Transverse colon (tissue), 4 donors: ENCODE measurements at regions not wholly inside any gene's neighbourhood (a gene's known extent, or its start where the extent isn't known, plus 50 kb on each side); places are given as distances from the start of the nearest gene placed in this dataset.
A peak's percentile ranks its signal among the peaks of the same experiment; 100 is the strongest.

Source experiments
- DNase-seq: peaks from one replicate; pipeline ENCODE4 v3.0.0-alpha.2; 2019
- H3K27ac ChIP-seq, 4 donors: fragments of 200-600 bp; sonication (generic); 2 replicates each; pipeline ENCODE4 v1.5.1; 2016 to 2018; ENCODE audit warnings: inconsistent platforms in 4 of 4
- H3K27me3 ChIP-seq: fragments of 200-600 bp; sonication (generic); 2 replicates; pipeline ENCODE4 v1.5.1; 2017; ENCODE audit warnings: inconsistent platforms
- H3K36me3 ChIP-seq, 4 donors: fragments of 200-600 bp; sonication (generic); 2 replicates each; pipeline ENCODE4 v1.5.1; 2017 to 2019; ENCODE audit warnings: inconsistent platforms in 4 of 4
- H3K4me1 ChIP-seq, 4 donors: fragments of 200-600 bp; sonication (generic); 2 replicates each; pipeline ENCODE4 v1.5.1; 2017 to 2020; ENCODE audit warnings: inconsistent platforms in 4 of 4
- H3K4me3 ChIP-seq, 4 donors: fragments of 200-600 bp; sonication (generic); 1 replicate in 1 of 4; 2 replicates in 3 of 4; pipeline versions ENCODE4 v1.5.1 to v1.6.1; 2017 to 2019; ENCODE audit warnings: inconsistent platforms in 4 of 4
- H3K9me3 ChIP-seq, 2 donors: fragments of 200-600 bp; sonication (generic); 2 replicates each; pipeline ENCODE4 v1.5.1; 2017 to 2019; ENCODE audit warnings: inconsistent platforms in 2 of 2
- CTCF ChIP-seq, 5 experiments: fragments of 200-600 bp in 3 of 5; fragments of 450-650 bp in 2 of 5; sonication (generic) in 3 of 5; IDR thresholded peaks; 1 replicate in 2 of 5; 2 replicates in 3 of 5; pipeline ENCODE4 v1.5.1; 2016 to 2017; ENCODE audit warnings: antibody characterized with exemption in 5 of 5, inconsistent platforms in 3 of 5, mild to moderate bottlenecking in 2 of 5, moderate library complexity in 1 of 5
- EP300 ChIP-seq: sonication (generic); formaldehyde crosslinking; IDR thresholded peaks from one replicate; pipeline ENCODE4 v1.6.1; 2017; ENCODE audit warnings: antibody characterized with exemption, low read depth
- POLR2A ChIP-seq: fragments of 450-650 bp; IDR thresholded peaks from one replicate; pipeline ENCODE4 v1.6.1; 2016; ENCODE audit warnings: antibody characterized with exemption, mild to moderate bottlenecking, moderate library complexity
- POLR2AphosphoS5 ChIP-seq, 3 donors: sonication (generic); formaldehyde crosslinking; IDR thresholded peaks; one replicate each; pipeline ENCODE4 v1.6.1; 2016; ENCODE audit warnings: antibody characterized with exemption in 3 of 3
- WGBS, 2 donors: methylation state at CpG; one replicate each; pipeline ENCODE4 v1.1.5; 2018; ENCODE audit warnings: low coverage in 1 of 2; 5-methylcytosine and 5-hydroxymethylcytosine counted together
- in situ Hi-C, 4 donors: fragments of 200-750 bp; cut with MboI; loops; one replicate each; pipeline versions ENCODE4 v1.15.0 to v1.15.1; 2017; ENCODE audit warnings: low sequenced_read_pairs in 3 of 4, low pct_ligation_motif_present in 1 of 4, low pct_unique_long_range_greater_than_20kb in 1 of 4
- intact Hi-C: fragments of 100-400 bp; cut with DNase I; formaldehyde crosslinking; loops from one replicate; pipeline ENCODE4 v1.15.1; 2023; ENCODE audit warnings: low total_unique reads

- Histone ChIP-seq H3K27ac (peak overlapping the region in 2 of 4 donors; percentile 2 to 40), H3K36me3 (no peaks in the 10 kb centered on the region), H3K4me1 (peaks cover 0 to 4% (median 0%) of the 10 kb centered on the region in 4 donors), H3K9me3 (no peaks in the 10 kb centered on the region), H3K4me3 (no peak overlapping the region), H3K27me3 (no peaks in the 10 kb centered on the region)
- no peak for DNase-seq
- no peak for TF ChIP-seq EP300
- TF ChIP-seq POLR2AphosphoS5 (IDR thresholded peaks at IDR 0.05), result no peak
- no peak for TF ChIP-seq POLR2A
- TF ChIP-seq CTCF (IDR thresholded peaks at IDR 0.05), result no peak
- intact Hi-C loops, result no loop called here
- in situ Hi-C loops, result no loop called here
- 67% methylated on average over 3 to 7 of the region's 7 CpGs for WGBS, 2 donors
Observed at GRCh38 chr1:59105548-59106507, 191.1 kb upstream of the FGGY start.

DNA sequence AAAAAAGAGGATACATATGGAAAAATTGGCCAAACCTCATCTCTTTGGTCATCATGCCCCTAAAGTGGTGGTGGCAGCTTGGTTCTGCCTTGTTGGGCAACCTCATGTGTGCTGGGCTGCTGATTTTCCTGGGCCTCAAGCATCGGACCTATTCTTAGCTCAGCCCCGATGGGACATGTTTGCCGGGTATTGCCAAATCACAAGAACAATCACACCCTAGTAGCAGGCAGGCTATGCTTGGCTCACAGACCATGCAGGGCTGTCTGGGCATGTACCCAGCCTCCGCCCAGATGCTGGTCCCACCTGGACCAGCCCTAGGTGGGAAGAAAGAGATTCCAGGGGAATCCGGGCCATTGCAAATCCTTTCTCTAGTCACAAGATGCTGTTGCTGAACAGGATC, 189.4 kb upstream of the FGGY start:
- no peak for TF ChIP-seq EP300
- H3K27ac ChIP-seq, result no peak overlapping the region

GRCh38 chr1:59107916-59108315, 189.0 kb upstream of the FGGY start:
- H3K36me3 ChIP-seq, result no peaks in the 10 kb centered on the region
- H3K4me1 ChIP-seq, result peaks cover 0 to 4% (median 0%) of the 10 kb centered on the region in 4 donors
- WGBS, 2 donors, result 79 to 81% methylated on average over 5 of the region's 5 CpGs
- H3K4me3 ChIP-seq, result no peak overlapping the region
- intact Hi-C loops, result no loop called here
- TF ChIP-seq EP300 (no peak), POLR2A (no peak), POLR2AphosphoS5 (IDR thresholded peaks at IDR 0.05) (no peak), CTCF (IDR thresholded peaks at IDR 0.05) (no peak)
- H3K27me3 ChIP-seq, result no peaks in the 10 kb centered on the region
- in situ Hi-C loops, result no loop called here
- no peaks in the 10 kb centered on the region for H3K9me3 ChIP-seq
- DNase-seq, result no peak
- no peak overlapping the region for H3K27ac ChIP-seq

More for the DNA sequence above, 189.4 kb upstream of the FGGY start:
- intact Hi-C loops, result no loop called here
- 86% methylated on average over 5 of the region's 5 CpGs; no CpG with 5 or more reads in 1 of the 2 donors for WGBS, 2 donors
- Histone ChIP-seq H3K4me3 (no peak overlapping the region), H3K36me3 (no peaks in the 10 kb centered on the region), H3K4me1 (peaks cover 0 to 4% (median 0%) of the 10 kb centered on the region in 4 donors), H3K9me3 (no peaks in the 10 kb centered on the region), H3K27me3 (no peaks in the 10 kb centered on the region)
- no peak for DNase-seq
- in situ Hi-C loops, result no loop called here

GRCh38 chr1:59108481-59109317, 188.2 kb upstream of the FGGY start:
- intact Hi-C loops, result no loop called here
- no peak for TF ChIP-seq EP300
- TF ChIP-seq CTCF (IDR thresholded peaks at IDR 0.05), result no peak
- TF ChIP-seq POLR2A, result no peak
- no peak for TF ChIP-seq POLR2AphosphoS5 (IDR thresholded peaks at IDR 0.05)
- H3K4me1 ChIP-seq, result peaks cover 0 to 4% (median 0%) of the 10 kb centered on the region in 4 donors
- H3K4me3 ChIP-seq, result no peak overlapping the region
- H3K36me3 ChIP-seq, result no peaks in the 10 kb centered on the region
- in situ Hi-C loops, result no loop called here
- DNase-seq, result no peak
- H3K27ac ChIP-seq, result no peak overlapping the region
- H3K27me3 ChIP-seq, result no peaks in the 10 kb centered on the region
- H3K9me3 ChIP-seq, result no peaks in the 10 kb centered on the region
